ENCODE measurements at regions not wholly inside any gene's neighbourhood (a gene's known extent, or its start where the extent isn't known, plus 50 kb on each side); places are given as distances from the start of the nearest gene placed in this dataset.

- Histone ChIP-seq H3K27me3 (ENCODE audit: control insufficient read depth in 1 of 2, insufficient read depth in 2 of 2, low read length in 2 of 2) (no peaks in the 10 kb centered on the region), H3K36me3 (ENCODE audit: insufficient read depth, low read length) (no peaks in the 10 kb centered on the region), H3K9ac (ENCODE audit: low read length) (no peak overlapping the region), H3K4me3 (ENCODE audit: low read depth in 1 of 2, low read length in 2 of 2) (no peak overlapping the region), H3K27ac (ENCODE audit: low read depth, low read length) (no peak overlapping the region), H3K4me1 (ENCODE audit: insufficient read depth, low read length) (no peaks in the 10 kb centered on the region), H3K9me3 (ENCODE audit: low read length) (no peaks in the 10 kb centered on the region)
Measured at GRCh38 chr4:175988511-175988910, 77.1 kb upstream of the WDR17 start.

GRCh38 chr4:175996206-175996605 is 69.4 kb upstream of the WDR17 start:
- peaks cover 13% of the 10 kb centered on the region for H3K4me1 ChIP-seq (ENCODE audit: insufficient read depth, low read length)
- no peaks in the 10 kb centered on the region for H3K27me3 ChIP-seq (ENCODE audit: control insufficient read depth in 1 of 2, insufficient read depth in 2 of 2, low read length in 2 of 2)
- no peak overlapping the region for H3K9ac ChIP-seq (ENCODE audit: low read length)
- no peak overlapping the region for H3K4me3 ChIP-seq (ENCODE audit: low read depth in 1 of 2, low read length in 2 of 2)
- H3K9me3 ChIP-seq (ENCODE audit: low read length): no peaks in the 10 kb centered on the region
- no peaks in the 10 kb centered on the region for H3K36me3 ChIP-seq (ENCODE audit: insufficient read depth, low read length)
- no peak overlapping the region for H3K27ac ChIP-seq (ENCODE audit: low read depth, low read length)

DNA sequence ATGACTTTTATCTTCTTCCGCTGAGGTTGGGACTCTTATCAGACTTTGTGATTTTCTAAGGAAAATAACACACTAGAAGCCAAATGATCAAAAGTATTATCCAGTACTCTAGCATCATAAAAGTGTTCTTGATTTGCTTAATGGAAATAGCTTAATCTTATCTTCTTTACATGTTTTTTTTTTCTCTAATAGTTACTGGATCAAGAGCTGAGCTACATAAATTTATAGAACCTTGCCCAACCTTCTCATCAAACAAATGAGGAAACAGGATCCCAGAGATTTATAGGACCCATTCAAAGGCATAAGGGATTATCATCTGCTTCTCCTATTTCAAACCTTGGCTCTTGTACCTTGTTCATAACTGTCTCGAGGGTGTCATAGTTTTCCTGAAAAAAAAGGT is 68.3 kb upstream of the WDR17 start:
- no peaks in the 10 kb centered on the region for H3K36me3 ChIP-seq (ENCODE audit: insufficient read depth, low read length)
- H3K27me3 ChIP-seq (ENCODE audit: control insufficient read depth in 1 of 2, insufficient read depth in 2 of 2, low read length in 2 of 2): no peaks in the 10 kb centered on the region
- H3K4me3 ChIP-seq (ENCODE audit: low read depth in 1 of 2, low read length in 2 of 2): no peak overlapping the region
- no peak overlapping the region for H3K9ac ChIP-seq (ENCODE audit: low read length)
- H3K4me1 ChIP-seq (ENCODE audit: insufficient read depth, low read length): peaks cover 13% of the 10 kb centered on the region
- no peaks in the 10 kb centered on the region for H3K9me3 ChIP-seq (ENCODE audit: low read length)
- no peak overlapping the region for H3K27ac ChIP-seq (ENCODE audit: low read depth, low read length)

GRCh38 chr4:175998782-175999181 is 66.9 kb upstream of the WDR17 start:
- Histone ChIP-seq H3K9me3 (ENCODE audit: low read length) (no peaks in the 10 kb centered on the region), H3K27ac (ENCODE audit: low read depth, low read length) (no peak overlapping the region), H3K9ac (ENCODE audit: low read length) (no peak overlapping the region), H3K4me3 (ENCODE audit: low read depth in 1 of 2, low read length in 2 of 2) (no peak overlapping the region), H3K4me1 (ENCODE audit: insufficient read depth, low read length) (peaks cover 13% of the 10 kb centered on the region), H3K27me3 (ENCODE audit: control insufficient read depth in 1 of 2, insufficient read depth in 2 of 2, low read length in 2 of 2) (no peaks in the 10 kb centered on the region), H3K36me3 (ENCODE audit: insufficient read depth, low read length) (no peaks in the 10 kb centered on the region)

DNA sequence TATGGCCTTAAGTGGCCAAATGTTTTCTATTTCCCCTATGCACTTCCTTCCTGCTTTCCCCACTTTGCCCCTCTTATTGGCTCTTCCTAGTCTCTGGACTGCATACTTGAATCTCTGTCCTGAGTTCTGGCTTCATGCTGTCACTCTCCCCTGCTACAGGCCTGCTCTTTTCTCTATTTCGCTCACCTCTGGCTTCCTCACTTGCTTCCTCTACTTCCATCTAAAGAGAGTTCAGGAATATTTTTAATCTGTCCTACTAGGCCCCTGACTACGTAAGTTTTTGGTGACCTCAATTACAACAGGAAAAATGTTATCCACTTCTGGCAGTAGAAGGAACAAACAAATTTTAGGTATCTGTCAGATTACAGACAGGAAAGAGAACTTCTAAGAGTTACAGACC is 65.7 kb upstream of the WDR17 start:
- H3K36me3 ChIP-seq (ENCODE audit: insufficient read depth, low read length): no peaks in the 10 kb centered on the region
- peak overlapping the region; percentile 95 for H3K27ac ChIP-seq (ENCODE audit: low read depth, low read length)
- H3K4me3 ChIP-seq (ENCODE audit: low read depth in 1 of 2, low read length in 2 of 2): peak overlapping the region; percentile 2 to 92
- peaks cover 13% of the 10 kb centered on the region for H3K4me1 ChIP-seq (ENCODE audit: insufficient read depth, low read length)
- H3K9me3 ChIP-seq (ENCODE audit: low read length): no peaks in the 10 kb centered on the region
- no peaks in the 10 kb centered on the region for H3K27me3 ChIP-seq (ENCODE audit: control insufficient read depth in 1 of 2, insufficient read depth in 2 of 2, low read length in 2 of 2)
- H3K9ac ChIP-seq (ENCODE audit: low read length): peak overlapping the region; percentile 66

DNA sequence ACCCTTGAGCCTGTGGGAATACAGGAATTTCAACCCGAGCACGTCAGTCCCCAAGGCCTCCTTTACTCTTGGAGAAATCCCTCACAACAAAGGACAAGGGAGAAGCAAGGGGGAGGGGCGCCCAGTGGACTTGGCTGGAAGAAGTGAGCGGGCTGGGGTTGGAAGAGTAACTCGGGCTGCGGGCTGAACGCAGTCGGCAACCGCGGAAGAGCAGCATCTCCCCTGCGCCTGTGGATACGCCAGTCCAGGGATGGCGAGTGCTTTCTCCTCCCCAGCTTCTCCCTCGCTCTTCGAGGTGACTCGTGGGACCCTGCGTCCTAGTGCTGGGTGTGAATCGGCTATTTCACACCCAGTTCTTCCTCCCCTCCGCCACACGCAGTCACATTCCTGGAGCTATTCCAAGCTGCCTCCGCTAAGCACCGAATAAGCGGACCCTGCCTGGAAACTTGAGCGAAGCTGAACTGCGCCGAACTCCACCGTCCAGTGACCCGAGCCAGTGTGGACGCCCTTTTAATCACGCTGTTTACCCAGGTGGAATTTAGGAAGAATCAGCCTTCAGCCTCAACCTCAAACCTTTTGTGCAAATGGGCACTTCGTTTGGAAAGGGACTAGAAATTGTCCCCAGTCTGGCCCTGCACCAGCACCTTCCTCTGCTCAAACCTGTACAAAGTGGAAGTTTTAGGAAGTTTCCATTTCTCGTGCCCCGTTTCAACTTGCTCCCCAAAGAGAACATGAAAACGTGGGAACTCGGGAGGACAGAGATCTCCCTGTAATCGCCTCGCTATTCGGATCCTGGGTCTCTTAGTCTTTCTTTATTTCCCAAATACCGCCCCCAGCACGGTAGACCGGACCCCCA is 64.3 kb upstream of the WDR17 start:
- Histone ChIP-seq H3K27me3 (ENCODE audit: control insufficient read depth in 1 of 2, insufficient read depth in 2 of 2, low read length in 2 of 2) (no peaks in the 10 kb centered on the region), H3K27ac (ENCODE audit: low read depth, low read length) (peak overlapping the region; percentile 95), H3K9me3 (ENCODE audit: low read length) (no peaks in the 10 kb centered on the region)

GRCh38 chr4:176002007-176002613 is 63.5 kb upstream of the WDR17 start:
- Histone ChIP-seq H3K27ac (ENCODE audit: low read depth, low read length) (peak overlapping the region; percentile 95), H3K9ac (ENCODE audit: low read length) (peak overlapping the region; percentile 66), H3K4me1 (ENCODE audit: insufficient read depth, low read length) (peaks cover 13% of the 10 kb centered on the region)

More for the DNA sequence above, 64.3 kb upstream of the WDR17 start:
- Histone ChIP-seq H3K4me1 (ENCODE audit: insufficient read depth, low read length) (peaks cover 13% of the 10 kb centered on the region), H3K9ac (ENCODE audit: low read length) (peak overlapping the region; percentile 66), H3K36me3 (ENCODE audit: insufficient read depth, low read length) (no peaks in the 10 kb centered on the region), H3K4me3 (ENCODE audit: low read depth in 1 of 2, low read length in 2 of 2) (peak overlapping the region; percentile 70 to 92)

GRCh38 chr4:176005766-176006165 is 59.9 kb upstream of the WDR17 start:
- no peak overlapping the region for H3K9ac ChIP-seq (ENCODE audit: low read length)
- no peak overlapping the region for H3K4me3 ChIP-seq (ENCODE audit: low read depth in 1 of 2, low read length in 2 of 2)
- H3K36me3 ChIP-seq (ENCODE audit: insufficient read depth, low read length): no peaks in the 10 kb centered on the region
- no peak overlapping the region for H3K27ac ChIP-seq (ENCODE audit: low read depth, low read length)
- H3K27me3 ChIP-seq (ENCODE audit: control insufficient read depth in 1 of 2, insufficient read depth in 2 of 2, low read length in 2 of 2): no peaks in the 10 kb centered on the region
- no peaks in the 10 kb centered on the region for H3K9me3 ChIP-seq (ENCODE audit: low read length)
- no peaks in the 10 kb centered on the region for H3K4me1 ChIP-seq (ENCODE audit: insufficient read depth, low read length)

More at GRCh38 chr4:176002007-176002613, 63.5 kb upstream of the WDR17 start:
- Histone ChIP-seq H3K36me3 (ENCODE audit: insufficient read depth, low read length) (no peaks in the 10 kb centered on the region), H3K27me3 (ENCODE audit: control insufficient read depth in 1 of 2, insufficient read depth in 2 of 2, low read length in 2 of 2) (no peaks in the 10 kb centered on the region), H3K4me3 (ENCODE audit: low read depth in 1 of 2, low read length in 2 of 2) (peak overlapping the region; percentile 70 to 92), H3K9me3 (ENCODE audit: low read length) (no peaks in the 10 kb centered on the region)

- H3K36me3 ChIP-seq (ENCODE audit: insufficient read depth, low read length): no peaks in the 10 kb centered on the region
- H3K4me1 ChIP-seq (ENCODE audit: insufficient read depth, low read length): no peaks in the 10 kb centered on the region
- no peaks in the 10 kb centered on the region for H3K27me3 ChIP-seq (ENCODE audit: control insufficient read depth in 1 of 2, insufficient read depth in 2 of 2, low read length in 2 of 2)
- H3K9ac ChIP-seq (ENCODE audit: low read length): no peak overlapping the region
- no peak overlapping the region for H3K27ac ChIP-seq (ENCODE audit: low read depth, low read length)
- no peak overlapping the region for H3K4me3 ChIP-seq (ENCODE audit: low read depth in 1 of 2, low read length in 2 of 2)
- H3K9me3 ChIP-seq (ENCODE audit: low read length): no peaks in the 10 kb centered on the region
Measured at GRCh38 chr4:176009254-176009653, 56.4 kb upstream of the WDR17 start.

GRCh38 chr4:176011529-176011928 is 54.1 kb upstream of the WDR17 start:
- no peaks in the 10 kb centered on the region for H3K4me1 ChIP-seq (ENCODE audit: insufficient read depth, low read length)
- H3K27me3 ChIP-seq (ENCODE audit: control insufficient read depth in 1 of 2, insufficient read depth in 2 of 2, low read length in 2 of 2): no peaks in the 10 kb centered on the region
- H3K9ac ChIP-seq (ENCODE audit: low read length): no peak overlapping the region
- no peaks in the 10 kb centered on the region for H3K36me3 ChIP-seq (ENCODE audit: insufficient read depth, low read length)
- no peak overlapping the region for H3K4me3 ChIP-seq (ENCODE audit: low read depth in 1 of 2, low read length in 2 of 2)
- no peak overlapping the region for H3K27ac ChIP-seq (ENCODE audit: low read depth, low read length)
- H3K9me3 ChIP-seq (ENCODE audit: low read length): no peaks in the 10 kb centered on the region

DNA sequence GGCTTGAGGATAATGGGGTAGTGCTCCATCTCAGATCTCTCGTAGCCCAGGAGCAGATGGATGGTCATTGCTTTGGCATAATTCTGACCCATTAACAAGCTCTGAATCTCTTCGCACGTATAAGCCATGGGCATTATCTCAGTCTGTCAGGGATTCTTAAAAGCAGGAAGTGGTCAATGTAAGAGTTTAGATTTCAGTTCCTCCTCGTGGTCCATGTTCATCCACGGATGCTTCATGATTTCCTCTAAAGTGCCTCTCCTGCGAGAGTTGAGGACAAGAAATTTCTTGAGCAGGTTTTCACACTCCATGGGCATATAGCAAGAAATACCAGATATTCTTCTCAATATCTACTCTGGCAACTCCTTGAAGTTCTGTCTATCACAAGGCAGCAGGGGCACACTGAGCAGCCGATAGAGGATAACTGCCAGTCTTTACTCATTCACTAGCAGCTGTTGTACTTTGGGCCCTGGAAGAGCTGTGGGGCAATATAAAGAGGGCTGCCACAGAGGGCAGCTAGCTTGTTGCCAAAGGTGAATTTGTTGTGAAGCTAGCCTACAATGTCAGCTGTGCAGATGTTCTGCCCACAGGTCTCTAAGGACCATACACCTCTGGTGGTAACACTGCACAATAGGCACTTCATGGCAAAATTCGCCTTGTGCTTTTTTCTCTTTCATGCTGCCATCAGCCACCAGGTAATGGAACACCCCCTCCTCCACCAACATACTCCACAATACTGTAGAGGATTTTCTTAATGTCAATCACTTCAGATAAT is 52.0 kb upstream of the WDR17 start:
- Histone ChIP-seq H3K36me3 (ENCODE audit: insufficient read depth, low read length) (no peaks in the 10 kb centered on the region), H3K4me1 (ENCODE audit: insufficient read depth, low read length) (no peaks in the 10 kb centered on the region), H3K27ac (ENCODE audit: low read depth, low read length) (no peak overlapping the region), H3K9me3 (ENCODE audit: low read length) (no peaks in the 10 kb centered on the region), H3K27me3 (ENCODE audit: control insufficient read depth in 1 of 2, insufficient read depth in 2 of 2, low read length in 2 of 2) (no peaks in the 10 kb centered on the region), H3K4me3 (ENCODE audit: low read depth in 1 of 2, low read length in 2 of 2) (no peak overlapping the region), H3K9ac (ENCODE audit: low read length) (no peak overlapping the region)

Data from muscle layer of colon (tissue), 2 donors.